ENCODE measurements at regions not wholly inside any gene's neighbourhood (a gene's known extent, or its start where the extent isn't known, plus 50 kb on each side); places are given as distances from the start of the nearest gene placed in this dataset.

DNA sequence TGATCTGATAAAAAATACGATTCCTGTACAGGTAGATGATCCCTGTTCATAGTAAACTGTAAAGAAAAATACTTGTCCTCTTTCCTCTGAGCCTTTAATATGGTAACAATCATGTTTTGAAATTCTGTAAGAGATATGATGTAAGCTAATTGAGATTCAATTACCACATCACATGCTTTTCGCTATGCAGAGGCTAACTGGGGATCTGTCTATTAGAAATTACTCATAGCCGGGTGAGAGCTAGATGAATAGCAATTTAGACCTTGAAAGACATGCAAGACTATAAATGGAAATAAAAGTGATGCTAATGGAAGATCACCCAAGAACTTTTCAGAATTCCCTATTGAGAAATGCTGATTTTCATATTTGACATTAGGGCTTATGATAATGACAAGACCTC, 579.9 kb upstream of the ZNF717 start:
- TF ChIP-seq, protein P1, sequence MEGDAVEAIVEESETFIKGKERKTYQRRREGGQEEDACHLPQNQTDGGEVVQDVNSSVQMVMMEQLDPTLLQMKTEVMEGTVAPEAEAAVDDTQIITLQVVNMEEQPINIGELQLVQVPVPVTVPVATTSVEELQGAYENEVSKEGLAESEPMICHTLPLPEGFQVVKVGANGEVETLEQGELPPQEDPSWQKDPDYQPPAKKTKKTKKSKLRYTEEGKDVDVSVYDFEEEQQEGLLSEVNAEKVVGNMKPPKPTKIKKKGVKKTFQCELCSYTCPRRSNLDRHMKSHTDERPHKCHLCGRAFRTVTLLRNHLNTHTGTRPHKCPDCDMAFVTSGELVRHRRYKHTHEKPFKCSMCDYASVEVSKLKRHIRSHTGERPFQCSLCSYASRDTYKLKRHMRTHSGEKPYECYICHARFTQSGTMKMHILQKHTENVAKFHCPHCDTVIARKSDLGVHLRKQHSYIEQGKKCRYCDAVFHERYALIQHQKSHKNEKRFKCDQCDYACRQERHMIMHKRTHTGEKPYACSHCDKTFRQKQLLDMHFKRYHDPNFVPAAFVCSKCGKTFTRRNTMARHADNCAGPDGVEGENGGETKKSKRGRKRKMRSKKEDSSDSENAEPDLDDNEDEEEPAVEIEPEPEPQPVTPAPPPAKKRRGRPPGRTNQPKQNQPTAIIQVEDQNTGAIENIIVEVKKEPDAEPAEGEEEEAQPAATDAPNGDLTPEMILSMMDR (IDR thresholded peaks at IDR 0.05; ENCODE audit: borderline replicate concordance, control extremely low read depth, extremely low read depth, insufficient read depth, missing control alignments): no peak
- in situ Hi-C loops (cut with MboI; ENCODE audit: low sequenced_read_pairs, unreplicated experiment): no loop called here
- DNase-seq (ENCODE audit: low spot score): no peak

DNA sequence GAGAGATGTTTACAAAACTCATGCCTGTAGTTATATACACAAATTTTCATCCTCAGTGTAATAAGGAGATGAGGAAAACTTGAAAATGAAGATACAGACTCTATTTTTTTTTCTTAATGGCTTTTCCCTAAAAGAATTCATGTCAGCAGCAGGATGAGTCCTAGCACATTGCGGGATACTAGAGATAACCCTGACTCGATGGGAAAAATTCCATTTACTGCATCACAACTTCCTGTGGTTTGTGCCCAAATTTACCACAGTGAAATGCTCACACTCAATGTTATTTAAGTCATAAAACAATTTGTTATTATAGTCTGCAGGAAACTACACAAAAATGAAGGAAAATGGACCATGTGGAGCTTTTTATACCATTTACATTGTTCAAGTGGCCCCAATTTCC, 581.9 kb upstream of the ZNF717 start:
- in situ Hi-C loops (cut with MboI; ENCODE audit: low sequenced_read_pairs, unreplicated experiment): no loop called here

DNA sequence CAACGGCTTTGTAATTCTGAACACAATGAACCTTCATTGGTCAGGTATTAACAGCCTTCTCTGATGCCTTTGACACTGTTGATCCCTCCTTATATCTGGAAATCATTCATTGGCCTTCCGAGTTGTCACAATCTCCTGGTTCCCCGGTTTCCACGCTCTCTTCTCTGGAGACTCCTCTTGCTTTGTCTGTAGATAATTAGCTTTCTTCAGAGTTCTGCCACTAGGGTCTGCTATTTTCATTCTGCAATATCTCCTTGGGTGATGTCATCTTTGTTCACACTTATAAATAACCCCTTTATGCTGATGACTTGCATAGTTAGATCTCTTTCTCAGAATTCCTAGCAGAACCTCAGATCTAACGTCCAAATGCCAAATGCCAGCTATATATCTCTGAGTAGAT, 583.8 kb upstream of the ZNF717 start:
- TF ChIP-seq, protein P1 (IDR thresholded peaks at IDR 0.05; ENCODE audit: borderline replicate concordance, control extremely low read depth, extremely low read depth, insufficient read depth, missing control alignments): no peak
- no peak for DNase-seq (ENCODE audit: low spot score)
- in situ Hi-C loops (cut with MboI; ENCODE audit: low sequenced_read_pairs, unreplicated experiment): no loop called here

More for the DNA sequence above, 581.9 kb upstream of the ZNF717 start:
- TF ChIP-seq, protein P1 (IDR thresholded peaks at IDR 0.05; ENCODE audit: borderline replicate concordance, control extremely low read depth, extremely low read depth, insufficient read depth, missing control alignments): no peak
- no peak for DNase-seq (ENCODE audit: low spot score)

DNA sequence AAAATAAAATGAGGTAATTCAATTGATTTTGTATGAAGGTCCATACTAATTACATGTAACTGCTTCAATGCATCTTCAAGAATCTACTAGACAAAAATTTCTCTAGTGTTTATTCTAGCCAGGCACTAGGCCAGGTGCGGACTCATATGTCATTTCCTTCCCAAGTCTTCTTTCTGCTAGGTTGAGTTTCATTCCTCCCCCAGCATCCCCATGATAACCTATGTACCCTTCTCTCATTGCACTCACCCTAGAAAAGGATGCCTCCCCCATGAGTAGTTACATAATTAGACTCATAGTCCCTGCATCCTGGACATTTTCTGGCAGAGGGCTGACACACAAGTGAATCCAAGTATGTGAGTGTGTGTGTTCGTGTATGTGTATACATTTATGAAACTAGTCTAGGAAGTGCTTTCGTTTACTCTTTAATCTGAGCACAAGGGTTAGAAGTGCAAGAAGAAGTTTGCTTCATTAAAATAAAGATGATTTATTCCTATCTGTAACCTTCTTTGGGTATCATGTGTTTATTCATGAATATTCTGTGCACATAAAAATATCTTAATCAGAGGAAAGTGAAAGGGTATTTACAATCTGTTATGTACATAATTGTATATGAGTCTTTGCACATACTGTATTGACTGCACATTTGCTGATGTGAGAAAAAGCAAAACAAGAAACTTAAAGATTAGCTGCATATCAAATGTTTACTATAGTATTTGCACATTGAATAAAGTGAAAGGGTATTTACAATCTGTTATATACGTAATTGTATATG, 585.6 kb upstream of the ZNF717 start:
- TF ChIP-seq, protein P1 (IDR thresholded peaks at IDR 0.05; ENCODE audit: borderline replicate concordance, control extremely low read depth, extremely low read depth, insufficient read depth, missing control alignments): no peak
- no peak for DNase-seq (ENCODE audit: low spot score)
- in situ Hi-C loops (cut with MboI; ENCODE audit: low sequenced_read_pairs, unreplicated experiment): no loop called here

DNA sequence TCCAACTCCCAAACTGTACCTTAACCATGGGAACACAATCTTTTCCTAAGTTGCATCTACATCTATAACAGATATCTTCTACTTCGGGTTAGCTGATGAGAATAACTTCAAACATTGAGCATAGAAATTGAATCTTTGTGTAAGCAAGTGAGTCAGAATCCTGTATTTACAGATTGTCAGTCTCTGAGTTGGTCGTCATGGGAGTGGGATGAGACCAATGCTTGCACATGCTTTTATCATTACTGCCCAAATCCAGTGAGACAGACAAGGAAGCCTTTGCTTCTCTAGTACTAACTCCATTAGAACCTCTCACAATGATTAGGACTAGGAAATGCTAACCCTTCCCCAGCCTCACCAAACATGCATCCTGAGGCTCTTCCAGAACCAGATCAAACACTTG, 587.1 kb upstream of the ZNF717 start:
- DNase-seq (ENCODE audit: low spot score): no peak
- TF ChIP-seq, protein P1 (IDR thresholded peaks at IDR 0.05; ENCODE audit: borderline replicate concordance, control extremely low read depth, extremely low read depth, insufficient read depth, missing control alignments): no peak
- in situ Hi-C loops (cut with MboI; ENCODE audit: low sequenced_read_pairs, unreplicated experiment): no loop called here

DNA sequence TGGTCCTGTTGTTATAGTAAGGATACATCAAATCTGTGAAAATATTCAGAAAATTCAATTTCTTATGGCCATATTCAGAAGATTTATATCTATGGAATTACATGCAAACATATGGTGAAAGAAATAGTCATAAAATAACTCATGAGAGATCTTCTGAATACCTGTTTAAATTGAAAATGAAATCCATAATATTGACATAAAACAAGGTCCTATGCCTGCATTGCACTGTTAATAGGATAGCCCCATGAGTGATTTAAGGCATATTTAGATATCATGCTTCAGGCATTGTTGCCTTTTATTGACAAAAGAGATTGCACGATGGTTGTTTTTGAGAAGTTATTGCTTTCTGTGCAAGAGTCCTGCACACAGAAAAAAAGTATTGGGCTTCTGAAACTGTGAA, 591.7 kb upstream of the ZNF717 start:
- no peak for DNase-seq (ENCODE audit: low spot score)
- TF ChIP-seq, protein P1 (IDR thresholded peaks at IDR 0.05; ENCODE audit: borderline replicate concordance, control extremely low read depth, extremely low read depth, insufficient read depth, missing control alignments): no peak
- in situ Hi-C loops (cut with MboI; ENCODE audit: low sequenced_read_pairs, unreplicated experiment): no loop called here

Measured in GM13976 (cell line).